GM10248 (cell line): ENCODE measurements at regions not wholly inside any gene's neighbourhood (a gene's known extent, or its start where the extent isn't known, plus 50 kb on each side); places are given as distances from the start of the nearest gene placed in this dataset.

Source experiments
- CTCF ChIA-PET: fragments of 300-600 bp; sonication (Branson Sonifier 250); formaldehyde crosslinking; extraction: SDS; loops from one replicate; lab custom pipeline; 2021; ENCODE audit warnings: antibody characterized with exemption; lab: Yijun Ruan, JAX
- POLR2A ChIA-PET: fragments of 350-650 bp; sonication (Branson Sonifier 250); formaldehyde crosslinking; extraction: SDS; loops from one replicate; lab custom pipeline; 2020; ENCODE audit warnings: antibody characterized with exemption; lab: Yijun Ruan, JAX
- DNase-seq: peaks from one replicate; pipeline ENCODE4 v3.0.0; 2012; ENCODE audit errors: extremely low spot score
- CTCF ChIP-seq: IDR thresholded peaks from 2 replicates; pipeline ENCODE4 v1.5.1; 2012; ENCODE audit warnings: mild to moderate bottlenecking, low read depth; ENCODE audit errors: extremely low read depth, missing control alignments, control extremely low read depth

DNA sequence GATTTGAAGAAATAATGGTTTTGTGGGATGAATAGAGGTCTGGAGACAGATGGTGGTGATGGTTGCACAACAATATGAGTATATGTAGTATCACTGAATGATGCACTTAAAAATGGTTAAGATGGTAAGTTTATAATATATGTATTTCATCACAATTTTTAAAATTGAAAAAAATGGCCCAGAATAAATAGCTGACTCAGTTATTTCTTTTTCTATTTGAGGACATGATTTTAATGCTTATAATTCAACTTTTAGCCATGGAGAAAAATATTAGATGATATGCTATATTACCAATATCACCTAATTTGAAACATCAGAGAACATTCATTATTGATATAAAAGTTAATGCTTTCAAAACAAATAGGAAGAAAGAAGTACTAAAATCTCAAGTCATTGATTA lies 339.8 kb upstream of the LINC00305 start:
- ChIA-PET CTCF (no interaction called here), POLR2A (no interaction called here)
- TF ChIP-seq CTCF, result no peak
- DNase-seq, result no peak

DNA sequence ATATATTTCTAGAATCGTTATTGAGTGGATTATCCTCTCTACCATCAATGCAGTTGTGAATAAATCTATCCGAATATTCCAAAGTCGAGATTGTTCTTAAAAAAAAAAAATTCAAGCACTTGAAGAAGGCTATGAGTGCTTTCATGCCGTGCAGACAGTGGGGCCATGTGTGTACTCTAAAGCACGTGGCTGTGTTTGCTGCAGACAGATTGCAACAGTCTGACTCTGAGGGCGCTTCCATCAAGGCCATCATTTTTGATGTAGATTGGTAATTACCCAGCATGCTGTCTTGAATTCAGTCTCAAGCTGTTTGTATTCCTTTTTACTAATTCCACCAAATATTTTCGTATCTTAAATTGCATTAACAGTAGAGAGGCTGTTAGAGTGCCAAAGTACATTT lies 325.9 kb upstream of the LINC00305 start:
- no peak for DNase-seq
- POLR2A ChIA-PET, result no interaction called here
- no peak for TF ChIP-seq CTCF
- CTCF ChIA-PET, result interaction anchor here (0.7 to 1.5 kb wide), 2 partner anchors 18 to 59 kb away, joined by 3 to 5 read pairs; no protein-coding TSS in a partner anchor

DNA sequence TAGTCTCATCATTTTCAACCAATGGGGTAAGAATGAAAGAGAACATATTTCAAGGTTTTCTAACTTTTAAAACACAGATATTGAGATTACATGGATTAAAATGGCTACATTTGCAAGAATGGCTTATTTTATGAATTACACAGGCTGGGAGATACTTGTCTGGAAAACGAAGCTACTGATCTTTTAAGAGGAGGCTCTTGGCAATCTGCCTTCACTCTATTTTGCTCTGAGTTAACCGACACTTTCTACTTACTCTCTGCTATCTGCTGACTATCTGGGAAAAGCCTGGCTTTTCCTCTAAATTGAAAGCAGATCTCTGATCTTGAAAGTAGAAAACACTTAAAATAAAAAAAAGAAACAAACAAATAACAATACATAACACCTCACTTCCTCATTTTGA lies 325.4 kb upstream of the LINC00305 start:
- CTCF ChIA-PET, result interaction anchor here (1.5 kb wide), 2 partner anchors 9 to 18 kb away, joined by 5 read pairs; no protein-coding TSS in a partner anchor
- POLR2A ChIA-PET, result no interaction called here
- no peak for DNase-seq
- TF ChIP-seq CTCF, result no peak

GRCh38 chr18:64449434-64449833 lies 300.5 kb upstream of the LINC00305 start:
- TF ChIP-seq CTCF, result no peak
- ChIA-PET CTCF (interaction anchor here (0.7 to 2.0 kb wide), 3 partner anchors 9 to 14 kb away, joined by 3 to 7 read pairs (median 5); no protein-coding TSS in a partner anchor), POLR2A (no interaction called here)
- no peak for DNase-seq

GRCh38 chr18:64444819-64445218 lies 295.9 kb upstream of the LINC00305 start:
- POLR2A ChIA-PET, result no interaction called here

DNA sequence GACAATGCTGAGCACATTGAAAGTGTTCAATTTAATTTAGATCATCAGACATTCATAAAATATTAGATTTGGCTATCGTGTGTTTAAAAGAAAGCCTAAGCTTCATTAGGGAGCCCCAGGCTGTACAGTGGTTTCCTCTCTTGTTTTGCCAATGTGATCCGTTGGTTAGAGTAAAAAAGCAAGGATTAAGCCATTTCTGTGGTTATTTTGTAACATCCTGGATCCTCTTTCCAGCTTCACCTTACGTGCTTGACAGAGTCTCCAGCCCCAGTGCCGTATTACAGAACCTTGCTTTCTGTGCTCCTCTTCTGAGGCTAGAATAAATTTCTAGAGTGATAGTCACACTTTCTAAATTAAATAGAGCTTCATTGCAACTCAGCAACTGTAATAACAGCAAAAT lies 289.3 kb upstream of the LINC00305 start:
- CTCF ChIA-PET, result interaction anchor here (1.3 kb wide), 2 partner anchors 11 to 28 kb away, joined by 3 to 6 read pairs; no protein-coding TSS in a partner anchor

More at GRCh38 chr18:64444819-64445218, 295.9 kb upstream of the LINC00305 start:
- CTCF ChIA-PET, result interaction anchor here (1.3 kb wide), 1 partner anchor 20 kb away, joined by 3 read pairs; no protein-coding TSS in a partner anchor
- TF ChIP-seq CTCF, result no peak
- DNase-seq, result no peak

More for the DNA sequence above, 289.3 kb upstream of the LINC00305 start:
- POLR2A ChIA-PET, result no interaction called here
- no peak for TF ChIP-seq CTCF
- no peak for DNase-seq
